HCT116 (cell line): ENCODE measurements at regions not wholly inside any gene's neighbourhood (a gene's known extent, or its start where the extent isn't known, plus 50 kb on each side); places are given as distances from the start of the nearest gene placed in this dataset.

Source experiments
- ATAC-seq: fragments of 200-7000 bp; cut with Tn5 transposase; 2 replicates; pipeline ENCODE4 v1.9.1; 2020; ENCODE audit warnings: mild to moderate bottlenecking, moderate library complexity
- BruUV-seq: library from RNA; stranded (reverse); fragments of 400-500 nt; replicated peaks from 2 replicates; lab custom pipeline; 2021; lab: Mats Ljungman, UMichigan
- CTCF ChIA-PET: fragments of 300-600 bp; sonication (Branson Sonifier 250); formaldehyde crosslinking; loops from one replicate; lab custom pipeline; 2021; ENCODE audit warnings: antibody characterized with exemption; lab: Charles Lee
- POLR2A ChIA-PET: fragments of 300-600, 350-600 bp; sonication (Branson Sonifier 250); formaldehyde crosslinking; loops from one replicate; lab custom pipeline; 2021; ENCODE audit warnings: antibody characterized with exemption; lab: Charles Lee
- RAD21 ChIA-PET, 2 experiments: fragments of 300-600 bp; sonication (Branson Sonifier 250); formaldehyde crosslinking; loops; one replicate each; lab custom pipeline; 2023; ENCODE audit warnings: low total read pairs in 2 of 2; ENCODE audit not compliant: uncharacterized antibody in 2 of 2, unreplicated experiment in 2 of 2, low non-redundant PET in 1 of 2; lab: Charles Lee
- DNase-seq: peaks from one replicate; pipeline ENCODE4 v3.0.0-alpha.2; 2010; ENCODE audit warnings: low read depth, low spot score
- H2AFZ ChIP-seq: fragments of 200-600 bp; shearing (Covaris generic), sonication (generic); 2 replicates; pipeline ENCODE4 v1.6.1; 2017; ENCODE audit warnings: low read depth, mixed run types, mixed read lengths, antibody characterized with exemption, low read length; ENCODE audit not compliant: poor library complexity, severe bottlenecking
- H3K27ac ChIP-seq: 2 replicates; pipeline ENCODE4 v1.5.1; 2012; ENCODE audit warnings: low read depth, low read length
- H3K27me3 ChIP-seq: fragments of 200-600 bp; sonication (generic); 2 replicates; pipeline ENCODE4 v1.6.1; 2016; ENCODE audit warnings: mixed run types, low read length, mixed read lengths; ENCODE audit not compliant: insufficient read depth
- H3K36me3 ChIP-seq, 2 experiments: fragments of 200-500 bp in 1 of 2; fragments of 200-600 bp in 1 of 2; sonication (Bioruptor generic) in 1 of 2; sonication (generic) in 1 of 2; 2 replicates each; pipeline versions ENCODE4 v1.5.1 to v1.6.1; 2014 to 2016; ENCODE audit warnings: low read length in 2 of 2, inconsistent platforms in 1 of 2, mixed read lengths in 1 of 2, mixed run types in 1 of 2; ENCODE audit not compliant: insufficient read depth in 2 of 2, control insufficient read depth in 1 of 2
- H3K4me1 ChIP-seq, 2 experiments: fragments of 200-600 bp in 1 of 2; sonication (generic) in 1 of 2; 2 replicates each; pipeline versions ENCODE4 v1.5.1 to v1.6.1; 2012 to 2017; ENCODE audit warnings: low read length in 2 of 2, inconsistent platforms in 1 of 2, mild to moderate bottlenecking in 1 of 2, mixed read lengths in 1 of 2, mixed run types in 1 of 2, moderate library complexity in 1 of 2; ENCODE audit not compliant: insufficient read depth in 2 of 2, control insufficient read depth in 1 of 2
- H3K4me2 ChIP-seq: fragments of 200-600 bp; sonication (generic); 2 replicates; pipeline ENCODE4 v1.6.1; 2017; ENCODE audit warnings: mixed run types, low read length, mixed read lengths
- H3K4me3 ChIP-seq, 2 experiments: fragments of 200-600 bp in 1 of 2; sonication (generic) in 1 of 2; replicated peaks in 1 of 2; 2 replicates each; pipeline ENCODE4 v1.5.1; 2011 to 2016; ENCODE audit warnings: low read length in 2 of 2, control low read depth in 1 of 2, low read depth in 1 of 2, mild to moderate bottlenecking in 1 of 2, mixed read lengths in 1 of 2, mixed run types in 1 of 2
- H3K79me2 ChIP-seq: fragments of 200-600 bp; sonication (generic); 2 replicates; pipeline ENCODE4 v1.6.1; 2017; ENCODE audit warnings: mild to moderate bottlenecking, mixed run types, low read length, moderate library complexity, mixed read lengths; ENCODE audit not compliant: insufficient read depth
- H3K9ac ChIP-seq: fragments of 200-600 bp; sonication (generic); 2 replicates; pipeline ENCODE4 v1.6.1; 2016; ENCODE audit warnings: low read length, mixed read lengths
- H3K9me2 ChIP-seq: fragments of 200-600 bp; sonication (generic), shearing (Covaris generic); 2 replicates; pipeline ENCODE4 v1.6.1; 2017; ENCODE audit warnings: mixed run types, mild to moderate bottlenecking, moderate library complexity; ENCODE audit not compliant: insufficient read depth
- H3K9me3 ChIP-seq, 2 experiments: fragments of 200-500 bp in 1 of 2; fragments of 200-600 bp in 1 of 2; sonication (Bioruptor generic) in 1 of 2; sonication (generic) in 1 of 2; 2 replicates each; pipeline ENCODE4 v1.6.1; 2014 to 2017; ENCODE audit warnings: low read length in 2 of 2, mixed read lengths in 2 of 2, inconsistent platforms in 1 of 2, low read depth in 1 of 2, mild to moderate bottlenecking in 1 of 2, mixed run types in 1 of 2, moderate library complexity in 1 of 2; ENCODE audit not compliant: control insufficient read depth in 1 of 2, insufficient read depth in 1 of 2
- H4K20me1 ChIP-seq: fragments of 200-600 bp; sonication (generic), shearing (Covaris generic); 2 replicates; pipeline ENCODE4 v1.6.1; 2017; ENCODE audit warnings: mixed run types, mild to moderate bottlenecking, moderate library complexity; ENCODE audit not compliant: insufficient read depth
- EZH2phosphoT487 ChIP-seq: fragments of 200-600 bp; IDR thresholded peaks from 2 replicates; pipeline ENCODE4 v1.6.1; 2018; ENCODE audit warnings: antibody characterized with exemption, borderline replicate concordance
- JUND ChIP-seq: IDR thresholded peaks from 2 replicates; pipeline ENCODE4 v1.6.1; 2012
- POLR2A ChIP-seq: IDR thresholded peaks from 2 replicates; pipeline ENCODE4 v1.7.0; 2011; ENCODE audit warnings: borderline replicate concordance; ENCODE audit not compliant: insufficient read depth, insufficient read length; ENCODE audit errors: extremely low read depth
- RAD21 ChIP-seq: IDR thresholded peaks from 2 replicates; pipeline ENCODE4 v1.6.1; 2012; ENCODE audit warnings: low read depth, mild to moderate bottlenecking
- SIN3A ChIP-seq: IDR thresholded peaks from 2 replicates; pipeline ENCODE4 v1.6.1; 2012; ENCODE audit warnings: low read depth
- SP1 ChIP-seq: IDR thresholded peaks from 2 replicates; pipeline ENCODE4 v1.6.1; 2012; ENCODE audit warnings: low read depth
- intact Hi-C: fragments of 100-400 bp; cut with micrococcal nuclease; formaldehyde crosslinking; loops from 2 replicates; pipeline ENCODE4 v1.10.0; 2022
- TF ChIP-seq, protein P1 (sequence below), 3 experiments: fragments of 200-600 bp in 1 of 3; sonication (generic) in 1 of 3; IDR thresholded peaks in 2 of 3; conservative IDR thresholded peaks in 1 of 3; 2 replicates each; pipeline ENCODE4 v1.5.1; 2012 to 2017; ENCODE audit warnings: low read depth in 2 of 3, low read length in 2 of 3, antibody characterized with exemption in 1 of 3, borderline replicate concordance in 1 of 3, control low read depth in 1 of 3, mild to moderate bottlenecking in 1 of 3, mixed read lengths in 1 of 3, mixed run types in 1 of 3, moderate library complexity in 1 of 3; ENCODE audit not compliant: insufficient read depth in 1 of 3

DNA sequence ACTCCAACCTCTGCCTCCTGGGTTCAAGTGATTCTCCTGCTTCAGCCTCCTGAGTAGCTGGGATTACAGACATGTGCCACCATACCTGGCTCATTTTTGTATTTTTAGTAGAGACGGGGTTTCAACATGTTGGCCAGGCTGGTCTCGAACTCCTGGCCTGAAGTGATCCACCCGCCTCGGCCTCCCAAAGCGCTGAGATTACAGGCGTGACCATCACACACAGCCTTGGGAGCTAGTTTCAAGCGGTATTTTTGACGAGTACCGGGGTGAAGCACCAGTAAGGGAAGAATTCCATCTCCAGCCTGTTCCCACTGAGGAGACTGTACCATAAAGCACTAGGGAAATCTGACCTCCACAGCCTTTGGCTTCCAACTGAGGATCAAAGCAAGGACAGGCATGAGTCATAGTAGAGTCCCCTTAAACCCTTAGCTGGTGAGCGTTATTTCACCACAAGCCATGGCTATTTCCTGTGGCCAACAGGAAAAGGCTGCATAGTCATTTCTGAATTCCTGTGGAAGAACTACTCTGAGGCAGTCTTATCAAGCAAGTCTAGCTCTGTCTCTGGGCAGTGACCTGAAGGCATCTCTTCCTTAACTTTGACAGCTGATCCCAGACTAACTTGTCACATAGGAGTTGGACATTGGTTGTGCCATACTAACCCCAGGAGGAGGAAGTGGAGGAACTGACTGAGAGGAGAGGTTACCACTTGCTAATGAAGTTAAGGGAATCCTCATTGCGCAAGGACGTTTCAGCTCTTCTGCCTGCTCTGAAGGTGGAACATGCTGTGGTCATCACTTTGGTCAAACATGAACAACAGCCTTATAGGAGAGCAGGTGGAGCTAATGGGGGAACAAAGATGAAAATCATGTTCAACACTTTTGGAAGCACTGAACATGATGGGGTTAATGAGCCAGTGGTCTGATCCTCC, 85.8 kb upstream of the DMRT1 start (continued):
- peak; percentile 46; the same call in 1 of the 2 replicates for TF ChIP-seq JUND

DNA sequence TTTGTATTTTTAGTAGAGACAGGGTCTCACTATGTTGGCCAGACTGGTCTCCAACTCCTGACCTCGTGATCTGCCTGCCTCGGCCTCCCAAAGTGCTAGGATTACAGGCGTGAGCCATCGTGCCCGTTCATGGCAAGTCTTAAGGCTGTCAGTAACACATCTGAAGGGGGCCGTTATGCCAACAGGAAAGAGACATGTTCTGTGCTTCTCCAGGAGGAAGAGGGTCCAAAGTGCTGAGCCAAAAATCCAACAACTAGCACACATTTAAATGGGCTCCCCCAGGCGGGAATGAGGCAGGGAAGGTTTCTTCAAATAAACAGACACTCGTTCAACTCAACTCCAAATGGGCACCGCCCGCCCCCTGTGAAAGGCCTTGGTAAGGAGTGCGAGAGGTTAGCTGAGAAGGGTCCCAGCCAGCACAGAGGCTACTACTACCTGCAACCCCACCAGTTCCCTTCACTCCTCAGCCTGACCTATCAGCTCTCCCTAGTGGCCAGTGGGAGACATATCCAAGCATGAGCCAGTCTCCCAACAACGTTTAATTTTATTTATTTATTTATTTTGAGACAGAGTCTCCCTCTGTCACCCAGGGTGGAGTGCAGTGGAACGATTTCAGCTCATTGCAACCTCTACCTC, 84.1 kb upstream of the DMRT1 start:
- intact Hi-C loops = loop anchor here (2.0 kb wide), 2 partner anchors 143 to 371 kb away; no protein-coding TSS in a partner anchor

More for the DNA sequence above, 84.1 kb upstream of the DMRT1 start:
- no TSS peak for BruUV-seq
- RAD21 ChIA-PET = no interaction called here
- DNase-seq (peak; percentile 24), ATAC-seq (peak; percentile 82)
- no peaks in the 10 kb centered on the region for H3K9me3 ChIP-seq
- H4K20me1 ChIP-seq = no peaks in the 10 kb centered on the region
- no peaks in the 10 kb centered on the region for H3K9me2 ChIP-seq
- no peak overlapping the region for H3K27ac ChIP-seq
- CTCF ChIA-PET = interaction anchor here (0.5 to 1.1 kb wide), 2 partner anchors 143 to 367 kb away, joined by 3 to 4 read pairs; no protein-coding TSS in a partner anchor
- H3K4me3 ChIP-seq = no peak overlapping the region
- POLR2A ChIA-PET = interaction anchor here (1.0 kb wide), 1 partner anchor 367 kb away, joined by 3 read pairs; no protein-coding TSS in a partner anchor
- no peaks in the 10 kb centered on the region for H3K36me3 ChIP-seq
- no peak overlapping the region for H3K9ac ChIP-seq
- H2AFZ ChIP-seq = no peak overlapping the region
- H3K4me1 ChIP-seq = peaks cover 8 to 25% of the 10 kb centered on the region in 2 experiments
- no peak overlapping the region for H3K4me2 ChIP-seq
- H3K79me2 ChIP-seq = no peaks in the 10 kb centered on the region
- no peak for TF ChIP-seq EZH2phosphoT487
- no peak for TF ChIP-seq POLR2A
- no peak for TF ChIP-seq SP1
- TF ChIP-seq, protein P1, sequence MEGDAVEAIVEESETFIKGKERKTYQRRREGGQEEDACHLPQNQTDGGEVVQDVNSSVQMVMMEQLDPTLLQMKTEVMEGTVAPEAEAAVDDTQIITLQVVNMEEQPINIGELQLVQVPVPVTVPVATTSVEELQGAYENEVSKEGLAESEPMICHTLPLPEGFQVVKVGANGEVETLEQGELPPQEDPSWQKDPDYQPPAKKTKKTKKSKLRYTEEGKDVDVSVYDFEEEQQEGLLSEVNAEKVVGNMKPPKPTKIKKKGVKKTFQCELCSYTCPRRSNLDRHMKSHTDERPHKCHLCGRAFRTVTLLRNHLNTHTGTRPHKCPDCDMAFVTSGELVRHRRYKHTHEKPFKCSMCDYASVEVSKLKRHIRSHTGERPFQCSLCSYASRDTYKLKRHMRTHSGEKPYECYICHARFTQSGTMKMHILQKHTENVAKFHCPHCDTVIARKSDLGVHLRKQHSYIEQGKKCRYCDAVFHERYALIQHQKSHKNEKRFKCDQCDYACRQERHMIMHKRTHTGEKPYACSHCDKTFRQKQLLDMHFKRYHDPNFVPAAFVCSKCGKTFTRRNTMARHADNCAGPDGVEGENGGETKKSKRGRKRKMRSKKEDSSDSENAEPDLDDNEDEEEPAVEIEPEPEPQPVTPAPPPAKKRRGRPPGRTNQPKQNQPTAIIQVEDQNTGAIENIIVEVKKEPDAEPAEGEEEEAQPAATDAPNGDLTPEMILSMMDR (IDR thresholded peaks at IDR 0.05 in 2 of 3, conservative IDR thresholded peaks at IDR 0.05 in 1 of 3; ENCODE audit: borderline replicate concordance in 1 of 3, insufficient read depth in 1 of 3, low read depth in 2 of 3, low read length in 2 of 3) = peak; percentile 42 to 67 (median 54)
- no peak for TF ChIP-seq SIN3A
- peak; percentile 77 for TF ChIP-seq RAD21
- no peaks in the 10 kb centered on the region for H3K27me3 ChIP-seq
